Thyroid gland (tissue), 4 donors: ENCODE measurements at regions not wholly inside any gene's neighbourhood (a gene's known extent, or its start where the extent isn't known, plus 50 kb on each side); places are given as distances from the start of the nearest gene placed in this dataset.
"Not testable (repeated sequence)": the region's sequence is repeated elsewhere in the genome, so short reads cannot be mapped to it uniquely, and the experiment has no call there.

ENCODE experiments used
- DNase-seq, 2 donors: peaks; one replicate each; pipeline ENCODE4 v3.0.0-alpha.2; 2019
- H3K27ac ChIP-seq, 3 donors: fragments of 200-600 bp; sonication (generic); 1 replicate in 2 of 3; 2 replicates in 1 of 3; pipeline ENCODE4 v1.5.1; 2016 to 2019; ENCODE audit warnings: mild to moderate bottlenecking in 1 of 3, moderate library complexity in 1 of 3
- H3K27me3 ChIP-seq: fragments of 200-600 bp; sonication (generic); one replicate; pipeline ENCODE4 v1.5.1; 2019
- H3K36me3 ChIP-seq, 2 donors: fragments of 200-600 bp; sonication (generic); one replicate each; pipeline ENCODE4 v1.5.1; 2016 to 2019
- H3K4me1 ChIP-seq, 2 donors: fragments of 200-600 bp; sonication (generic); one replicate each; pipeline ENCODE4 v1.5.1; 2017 to 2019
- H3K4me3 ChIP-seq, 3 donors: fragments of 200-600 bp; sonication (generic); replicated peaks in 1 of 3; 1 replicate in 2 of 3; 2 replicates in 1 of 3; pipeline ENCODE4 v1.5.1; 2016; ENCODE audit warnings: mild to moderate bottlenecking in 1 of 3
- H3K9me3 ChIP-seq: fragments of 200-600 bp; sonication (generic); one replicate; pipeline ENCODE4 v1.5.1; 2017
- CTCF ChIP-seq, 6 experiments: fragments of 200-600 bp in 3 of 6; fragments of 450-650 bp in 3 of 6; sonication (generic) in 3 of 6; IDR thresholded peaks; one replicate each; pipeline ENCODE4 v1.5.1; 2016 to 2019; ENCODE audit warnings: antibody characterized with exemption in 6 of 6, mild to moderate bottlenecking in 2 of 6, inconsistent platforms in 1 of 6, moderate library complexity in 1 of 6
- POLR2A ChIP-seq, 2 donors: fragments of 450-650 bp; IDR thresholded peaks; one replicate each; pipeline ENCODE4 v1.6.1; 2017; ENCODE audit warnings: antibody characterized with exemption in 2 of 2, mild to moderate bottlenecking in 2 of 2, moderate library complexity in 1 of 2
- WGBS, 2 donors: methylation state at CpG; one replicate each; pipeline ENCODE4 v1.1.5; 2017; 5-methylcytosine and 5-hydroxymethylcytosine counted together
- intact Hi-C: fragments of 100-400 bp; cut with DNase I; formaldehyde crosslinking; loops from one replicate; pipeline ENCODE4 v1.15.1; 2023

GRCh38 chr3:162722337-162722736 lies 1225.7 kb downstream of the OTOL1 start:
- TF ChIP-seq POLR2A (IDR thresholded peaks at IDR 0.05) (no peak), CTCF (IDR thresholded peaks at IDR 0.05) (no peak)
- Histone ChIP-seq H3K27me3 (no peaks in the 10 kb centered on the region), H3K27ac (no peak overlapping the region), H3K36me3 (no peaks in the 10 kb centered on the region), H3K4me3 (no peak overlapping the region), H3K9me3 (no peaks in the 10 kb centered on the region), H3K4me1 (no peaks in the 10 kb centered on the region)
- DNase-seq = no peak
- intact Hi-C loops = no loop called here

GRCh38 chr3:162722796-162723195 lies 1226.2 kb downstream of the OTOL1 start:
- H3K9me3 ChIP-seq, H3K36me3 ChIP-seq, H3K27me3 ChIP-seq, H3K27ac ChIP-seq, H3K4me3 ChIP-seq, H3K4me1 ChIP-seq, DNase-seq, intact Hi-C loops: not testable (repeated sequence)
- 61 to 62% methylated on average over 5 of the region's 5 CpGs for whole genome bisulfite sequencing, 2 donors

- TF ChIP-seq CTCF (IDR thresholded peaks at IDR 0.05) (no peak), POLR2A (IDR thresholded peaks at IDR 0.05) (no peak)
- no peaks in the 10 kb centered on the region for H3K36me3 ChIP-seq
- WGBS, 2 donors = 94 to 95% methylated on average over 3 of the region's 3 CpGs
- no peaks in the 10 kb centered on the region for H3K27me3 ChIP-seq
- no peaks in the 10 kb centered on the region for H3K4me1 ChIP-seq
- no peak for DNase-seq
- no peak overlapping the region for H3K27ac ChIP-seq
- H3K9me3 ChIP-seq = no peaks in the 10 kb centered on the region
- no peak overlapping the region for H3K4me3 ChIP-seq
- intact Hi-C loops = no loop called here
Observed at GRCh38 chr3:162729686-162730085, 1233.1 kb downstream of the OTOL1 start.

- H3K36me3 ChIP-seq, H3K27me3 ChIP-seq, DNase-seq, H3K4me1 ChIP-seq, H3K4me3 ChIP-seq, intact Hi-C loops, H3K27ac ChIP-seq, H3K9me3 ChIP-seq: not testable (repeated sequence)
- WGBS, 2 donors = 89 to 92% methylated on average over 5 of the region's 5 CpGs
Observed at GRCh38 chr3:162731961-162732360, 1235.4 kb downstream of the OTOL1 start.

- Histone ChIP-seq H3K27me3 (no peaks in the 10 kb centered on the region), H3K36me3 (no peaks in the 10 kb centered on the region), H3K4me1 (no peaks in the 10 kb centered on the region), H3K4me3 (no peak overlapping the region), H3K27ac (no peak overlapping the region), H3K9me3 (no peaks in the 10 kb centered on the region)
- intact Hi-C loops = no loop called here
- no peak for DNase-seq
- WGBS, 2 donors = 83 to 88% methylated on average over 1 of the region's 1 CpG
- TF ChIP-seq CTCF (IDR thresholded peaks at IDR 0.05) (no peak), POLR2A (IDR thresholded peaks at IDR 0.05) (no peak)
Observed at GRCh38 chr3:162738784-162739183, 1242.2 kb downstream of the OTOL1 start.

GRCh38 chr3:162740941-162741596 lies 1244.5 kb downstream of the OTOL1 start:
- Histone ChIP-seq H3K4me1 (no peaks in the 10 kb centered on the region), H3K36me3 (no peaks in the 10 kb centered on the region), H3K4me3 (no peak overlapping the region), H3K27ac (no peak overlapping the region), H3K27me3 (no peaks in the 10 kb centered on the region), H3K9me3 (no peaks in the 10 kb centered on the region)
- no peak for DNase-seq
- 81 to 86% methylated on average over 6 of the region's 6 CpGs for WGBS, 2 donors
- intact Hi-C loops = no loop called here
- no peak for TF ChIP-seq CTCF (IDR thresholded peaks at IDR 0.05)
- TF ChIP-seq POLR2A (IDR thresholded peaks at IDR 0.05) = no peak
